ENCODE measurements at regions not wholly inside any gene's neighbourhood (a gene's known extent, or its start where the extent isn't known, plus 50 kb on each side); places are given as distances from the start of the nearest gene placed in this dataset.

- TF ChIP-seq, protein P1, sequence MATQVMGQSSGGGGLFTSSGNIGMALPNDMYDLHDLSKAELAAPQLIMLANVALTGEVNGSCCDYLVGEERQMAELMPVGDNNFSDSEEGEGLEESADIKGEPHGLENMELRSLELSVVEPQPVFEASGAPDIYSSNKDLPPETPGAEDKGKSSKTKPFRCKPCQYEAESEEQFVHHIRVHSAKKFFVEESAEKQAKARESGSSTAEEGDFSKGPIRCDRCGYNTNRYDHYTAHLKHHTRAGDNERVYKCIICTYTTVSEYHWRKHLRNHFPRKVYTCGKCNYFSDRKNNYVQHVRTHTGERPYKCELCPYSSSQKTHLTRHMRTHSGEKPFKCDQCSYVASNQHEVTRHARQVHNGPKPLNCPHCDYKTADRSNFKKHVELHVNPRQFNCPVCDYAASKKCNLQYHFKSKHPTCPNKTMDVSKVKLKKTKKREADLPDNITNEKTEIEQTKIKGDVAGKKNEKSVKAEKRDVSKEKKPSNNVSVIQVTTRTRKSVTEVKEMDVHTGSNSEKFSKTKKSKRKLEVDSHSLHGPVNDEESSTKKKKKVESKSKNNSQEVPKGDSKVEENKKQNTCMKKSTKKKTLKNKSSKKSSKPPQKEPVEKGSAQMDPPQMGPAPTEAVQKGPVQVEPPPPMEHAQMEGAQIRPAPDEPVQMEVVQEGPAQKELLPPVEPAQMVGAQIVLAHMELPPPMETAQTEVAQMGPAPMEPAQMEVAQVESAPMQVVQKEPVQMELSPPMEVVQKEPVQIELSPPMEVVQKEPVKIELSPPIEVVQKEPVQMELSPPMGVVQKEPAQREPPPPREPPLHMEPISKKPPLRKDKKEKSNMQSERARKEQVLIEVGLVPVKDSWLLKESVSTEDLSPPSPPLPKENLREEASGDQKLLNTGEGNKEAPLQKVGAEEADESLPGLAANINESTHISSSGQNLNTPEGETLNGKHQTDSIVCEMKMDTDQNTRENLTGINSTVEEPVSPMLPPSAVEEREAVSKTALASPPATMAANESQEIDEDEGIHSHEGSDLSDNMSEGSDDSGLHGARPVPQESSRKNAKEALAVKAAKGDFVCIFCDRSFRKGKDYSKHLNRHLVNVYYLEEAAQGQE (IDR thresholded peaks at IDR 0.05; ENCODE audit: unreplicated experiment), result no peak
- TF ChIP-seq CTCF (conservative IDR thresholded peaks at IDR 0.05; ENCODE audit: low read depth in 2 of 2) (no peak), STAT1 (IDR thresholded peaks at IDR 0.05; ENCODE audit: unreplicated experiment) (no peak), ZNF114 (CRISPR knock-in tag; IDR thresholded peaks at IDR 0.05) (no peak), JUNB (IDR thresholded peaks at IDR 0.05; ENCODE audit: unreplicated experiment) (no peak), POLR2AphosphoS5 (IDR thresholded peaks at IDR 0.05; ENCODE audit: low read depth) (no peak), CREB1 (CRISPR knock-in tag; IDR thresholded peaks at IDR 0.05; ENCODE audit: low read depth) (no peak), EZH2 (IDR thresholded peaks at IDR 0.05; ENCODE audit: low read depth, unreplicated experiment) (no peak)
Measured at GRCh38 chr13:37212826-37213225, 107.4 kb upstream of the CSNK1A1L start (continued).

DNA sequence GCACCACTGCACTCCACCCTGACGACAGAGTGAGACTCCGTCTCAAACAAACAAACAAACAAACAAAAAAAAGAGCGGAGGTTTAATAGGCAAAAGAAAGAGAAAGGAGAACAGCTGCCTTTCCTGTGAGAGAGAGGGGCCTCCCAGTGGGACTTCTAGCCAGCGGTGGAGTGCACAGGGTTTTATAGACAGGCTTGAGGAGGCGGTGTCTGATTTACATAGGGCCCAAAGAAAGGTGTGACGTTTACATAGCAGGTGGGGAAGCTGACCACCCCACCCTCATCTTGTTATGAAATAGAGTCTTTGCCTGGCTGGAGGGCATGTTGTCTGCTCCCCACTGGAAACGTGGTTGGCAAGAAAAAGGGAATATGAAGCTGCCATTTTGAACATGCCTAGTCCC is 106.0 kb upstream of the CSNK1A1L start:
- Histone ChIP-seq H3K9me2 (ENCODE audit: insufficient read depth) (peaks cover 11% of the 10 kb centered on the region), H2AFZ (peak overlapping the region; percentile 69; the same call in 1 of the 2 replicates), H3K27ac (ENCODE audit: low read depth) (no peak overlapping the region), H3K36me3 (ENCODE audit: insufficient read depth) (no peaks in the 10 kb centered on the region), H3K27me3 (ENCODE audit: insufficient read depth) (no peaks in the 10 kb centered on the region), H4K20me1 (replicated peaks; ENCODE audit: insufficient read depth) (no peaks in the 10 kb centered on the region), H3K4me3 (no peak overlapping the region), H3F3A (replicated peaks; ENCODE audit: low read depth) (no peaks in the 10 kb centered on the region), H3K4me2 (no peak overlapping the region), H3K79me2 (replicated peaks; ENCODE audit: insufficient read depth) (no peaks in the 10 kb centered on the region), H3K4me1 (ENCODE audit: insufficient read depth) (no peaks in the 10 kb centered on the region)
- DNase-seq (ENCODE audit: low spot score), result peak; percentile 8
- H3K4me3 Mint-ChIP-seq, result no peak overlapping the region
- H3K9me3 Mint-ChIP-seq, result no peaks in the 10 kb centered on the region
- H3K27ac Mint-ChIP-seq, result no peak overlapping the region
- peaks cover 3% of the 10 kb centered on the region for H3K27me3 Mint-ChIP-seq (ENCODE audit: insufficient read depth, low read depth, poor library complexity)
- H3K4me1 Mint-ChIP-seq, result 0 out of 3 replicates have a peak, but pooled peaks cover 2% of the 10 kb centered on the region
- no peak; the same call in 2 of the 3 replicates for ATAC-seq
- no peaks in the 10 kb centered on the region for H3K36me3 Mint-ChIP-seq (ENCODE audit: low read depth)
- TF ChIP-seq NANOG (IDR thresholded peaks at IDR 0.05; ENCODE audit: borderline replicate concordance), result no peak
- TF ChIP-seq ETS1 (IDR thresholded peaks at IDR 0.05), result no peak
- TF ChIP-seq JUNB (IDR thresholded peaks at IDR 0.05; ENCODE audit: unreplicated experiment), result no peak
- TF ChIP-seq STAT1 (IDR thresholded peaks at IDR 0.05; ENCODE audit: unreplicated experiment), result no peak
- TF ChIP-seq, protein P1 (IDR thresholded peaks at IDR 0.05; ENCODE audit: unreplicated experiment), result no peak
- TF ChIP-seq POLR2AphosphoS5 (IDR thresholded peaks at IDR 0.05; ENCODE audit: low read depth), result no peak
- TF ChIP-seq CREB1 (CRISPR knock-in tag; IDR thresholded peaks at IDR 0.05; ENCODE audit: low read depth), result no peak

Data from GM23338 (cell line).